Mesothelial cell of epicardium (in vitro differentiated cells): ENCODE measurements at regions not wholly inside any gene's neighbourhood (a gene's known extent, or its start where the extent isn't known, plus 50 kb on each side); places are given as distances from the start of the nearest gene placed in this dataset.

Source experiments
- DNase-seq, 2 experiments: peaks; one replicate each; pipeline ENCODE4 v3.0.0; 2021; ENCODE audit warnings: low spot score in 2 of 2; ENCODE audit not compliant: unreplicated experiment in 2 of 2
- H3K27ac Mint-ChIP-seq: 2 replicates; pipeline ENCODE4 v1.8.0; 2021; ENCODE audit warnings: mixed read lengths
- H3K27me3 Mint-ChIP-seq: 2 replicates; pipeline ENCODE4 v1.8.0; 2021; ENCODE audit warnings: low read depth, mixed read lengths
- H3K36me3 Mint-ChIP-seq: 2 replicates; pipeline ENCODE4 v1.8.0; 2021; ENCODE audit warnings: mixed read lengths
- H3K4me1 Mint-ChIP-seq: 2 replicates; pipeline ENCODE4 v1.8.0; 2021; ENCODE audit warnings: mixed read lengths
- H3K4me3 Mint-ChIP-seq: 2 replicates; pipeline ENCODE4 v1.8.0; 2021; ENCODE audit warnings: mild to moderate bottlenecking, moderate library complexity, mixed read lengths
- H3K9me3 Mint-ChIP-seq: 2 replicates; pipeline ENCODE4 v1.8.0; 2021; ENCODE audit warnings: mixed read lengths
- TF ChIP-seq, protein P1 (sequence below): fragments of 200-600 bp; sonication (generic); IDR thresholded peaks from one replicate; pipeline ENCODE4 v1.5.0; 2021; ENCODE audit warnings: antibody characterized with exemption; ENCODE audit not compliant: unreplicated experiment

DNA sequence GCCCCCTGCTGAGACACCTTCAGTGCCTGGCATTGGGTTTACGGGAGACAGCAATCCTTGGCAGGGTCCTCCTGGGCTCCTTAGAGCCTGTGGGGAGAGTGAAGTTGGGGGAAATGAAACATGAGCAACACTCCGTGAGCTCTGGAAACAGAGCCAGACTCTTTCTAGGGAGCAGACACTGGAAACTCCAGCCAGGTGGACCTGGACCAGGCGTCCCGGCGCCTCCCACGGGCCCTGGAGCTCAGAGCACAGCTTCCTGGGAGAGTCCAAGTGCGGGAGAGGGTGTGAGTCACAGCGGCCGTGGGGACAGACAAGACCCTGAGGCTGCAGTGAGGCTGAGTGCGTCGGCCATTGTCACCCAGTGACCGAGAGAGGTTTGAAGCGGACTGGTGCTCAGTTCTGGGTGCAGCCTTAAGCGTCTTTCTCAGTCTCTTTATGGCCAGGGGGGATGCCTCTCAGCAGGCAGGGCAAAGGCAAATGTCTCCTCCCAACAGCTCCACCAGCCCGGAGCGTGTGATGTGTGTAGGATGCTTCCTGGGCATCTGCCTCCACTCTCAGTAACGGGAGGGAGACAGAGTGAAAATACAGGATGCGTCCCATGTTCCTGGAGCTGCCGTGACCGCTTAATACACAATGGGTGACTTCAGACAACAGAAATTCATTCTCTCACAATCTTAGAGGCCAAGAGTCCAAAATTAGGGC lies 399.2 kb downstream of the SHANK2 start:
- DNase-seq: no peak
- H3K36me3 Mint-ChIP-seq: no peaks in the 10 kb centered on the region
- H3K9me3 Mint-ChIP-seq: no peaks in the 10 kb centered on the region
- no peaks in the 10 kb centered on the region for H3K4me1 Mint-ChIP-seq
- H3K27ac Mint-ChIP-seq: no peak overlapping the region
- no peak overlapping the region for H3K4me3 Mint-ChIP-seq
- TF ChIP-seq, protein P1, sequence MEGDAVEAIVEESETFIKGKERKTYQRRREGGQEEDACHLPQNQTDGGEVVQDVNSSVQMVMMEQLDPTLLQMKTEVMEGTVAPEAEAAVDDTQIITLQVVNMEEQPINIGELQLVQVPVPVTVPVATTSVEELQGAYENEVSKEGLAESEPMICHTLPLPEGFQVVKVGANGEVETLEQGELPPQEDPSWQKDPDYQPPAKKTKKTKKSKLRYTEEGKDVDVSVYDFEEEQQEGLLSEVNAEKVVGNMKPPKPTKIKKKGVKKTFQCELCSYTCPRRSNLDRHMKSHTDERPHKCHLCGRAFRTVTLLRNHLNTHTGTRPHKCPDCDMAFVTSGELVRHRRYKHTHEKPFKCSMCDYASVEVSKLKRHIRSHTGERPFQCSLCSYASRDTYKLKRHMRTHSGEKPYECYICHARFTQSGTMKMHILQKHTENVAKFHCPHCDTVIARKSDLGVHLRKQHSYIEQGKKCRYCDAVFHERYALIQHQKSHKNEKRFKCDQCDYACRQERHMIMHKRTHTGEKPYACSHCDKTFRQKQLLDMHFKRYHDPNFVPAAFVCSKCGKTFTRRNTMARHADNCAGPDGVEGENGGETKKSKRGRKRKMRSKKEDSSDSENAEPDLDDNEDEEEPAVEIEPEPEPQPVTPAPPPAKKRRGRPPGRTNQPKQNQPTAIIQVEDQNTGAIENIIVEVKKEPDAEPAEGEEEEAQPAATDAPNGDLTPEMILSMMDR: no peak
- H3K27me3 Mint-ChIP-seq: peaks cover 3% of the 10 kb centered on the region

DNA sequence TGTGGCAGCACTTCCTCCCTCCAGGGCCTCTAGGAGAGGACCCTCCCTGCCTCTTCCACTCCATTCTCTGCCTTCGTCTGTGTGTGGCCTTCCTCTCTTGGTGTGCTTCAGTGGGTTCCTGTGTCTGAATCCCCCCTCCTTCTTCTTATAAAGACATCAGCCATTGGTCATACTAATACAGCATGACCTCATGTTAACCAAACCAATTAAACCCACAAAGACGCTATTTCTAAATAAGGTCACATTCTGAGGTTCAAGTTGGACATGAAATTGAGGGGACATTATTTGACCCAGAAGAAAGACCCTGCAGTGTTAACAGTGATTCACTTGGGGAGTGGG lies 398.6 kb downstream of the SHANK2 start:
- H3K4me1 Mint-ChIP-seq: no peaks in the 10 kb centered on the region
- H3K27me3 Mint-ChIP-seq: peaks cover 3% of the 10 kb centered on the region
- no peak for DNase-seq
- no peak overlapping the region for H3K27ac Mint-ChIP-seq
- no peaks in the 10 kb centered on the region for H3K36me3 Mint-ChIP-seq
- H3K9me3 Mint-ChIP-seq: no peaks in the 10 kb centered on the region
- TF ChIP-seq, protein P1: no peak
- H3K4me3 Mint-ChIP-seq: no peak overlapping the region

DNA sequence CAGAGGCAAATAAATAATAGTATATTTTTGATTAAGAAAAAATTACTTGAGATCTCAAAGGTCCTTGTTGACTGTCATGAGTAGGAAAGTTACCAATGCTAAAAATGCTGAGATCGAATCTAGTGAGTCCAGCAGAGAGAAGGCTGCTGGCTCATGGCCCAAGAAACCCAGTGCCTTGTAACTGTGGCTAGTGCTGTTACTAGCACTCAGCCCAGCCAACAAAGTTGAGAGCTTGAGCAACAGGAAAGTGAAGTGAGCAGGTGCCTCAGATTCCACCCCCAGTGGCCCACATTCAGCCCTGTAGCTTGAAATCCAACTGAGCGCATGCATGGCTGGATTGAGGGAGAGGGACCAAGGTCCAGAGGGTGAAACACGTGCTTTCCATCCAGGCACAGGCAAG lies 398.2 kb downstream of the SHANK2 start:
- DNase-seq: no peak
- Mint-ChIP-seq H3K27me3 (peaks cover 3% of the 10 kb centered on the region), H3K27ac (no peak overlapping the region), H3K4me1 (no peaks in the 10 kb centered on the region), H3K9me3 (no peaks in the 10 kb centered on the region), H3K36me3 (no peaks in the 10 kb centered on the region), H3K4me3 (no peak overlapping the region)
- TF ChIP-seq, protein P1: no peak

DNA sequence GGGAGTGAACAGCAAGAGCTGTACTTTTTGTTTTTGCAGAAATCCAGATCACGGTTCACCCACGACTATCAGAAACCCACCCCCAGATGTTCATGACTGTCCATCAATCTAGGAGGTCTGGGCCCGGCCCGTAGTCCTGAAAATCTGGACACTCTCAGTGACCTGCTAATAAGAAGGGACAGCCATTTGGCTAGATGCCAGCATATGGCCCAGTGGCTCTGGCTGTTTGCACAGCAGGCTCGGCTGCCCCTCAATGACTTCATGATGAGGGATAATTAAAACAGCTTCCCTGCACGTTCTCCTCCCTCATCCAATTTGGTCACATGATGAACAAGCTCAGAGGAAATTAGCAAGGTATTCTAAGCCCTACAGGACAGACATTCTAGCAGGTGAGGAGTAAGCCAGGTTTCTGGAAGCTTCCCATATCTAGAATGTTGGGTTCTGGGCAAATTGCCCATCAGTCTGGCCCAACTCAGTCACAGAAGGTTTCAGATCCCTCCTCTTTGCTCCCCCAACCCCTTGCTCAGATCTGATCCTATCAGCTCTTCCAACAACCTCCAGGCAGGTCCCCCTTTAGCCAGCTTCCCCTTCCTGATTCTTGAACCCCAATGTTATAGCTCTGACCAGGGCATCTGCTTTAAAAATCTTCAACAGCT lies 397.3 kb downstream of the SHANK2 start:
- H3K36me3 Mint-ChIP-seq: no peaks in the 10 kb centered on the region
- no peak for DNase-seq
- H3K27ac Mint-ChIP-seq: no peak overlapping the region
- H3K27me3 Mint-ChIP-seq: peaks cover 4% of the 10 kb centered on the region
- TF ChIP-seq, protein P1: no peak
- H3K9me3 Mint-ChIP-seq: no peaks in the 10 kb centered on the region
- H3K4me3 Mint-ChIP-seq: no peak overlapping the region
- no peaks in the 10 kb centered on the region for H3K4me1 Mint-ChIP-seq

DNA sequence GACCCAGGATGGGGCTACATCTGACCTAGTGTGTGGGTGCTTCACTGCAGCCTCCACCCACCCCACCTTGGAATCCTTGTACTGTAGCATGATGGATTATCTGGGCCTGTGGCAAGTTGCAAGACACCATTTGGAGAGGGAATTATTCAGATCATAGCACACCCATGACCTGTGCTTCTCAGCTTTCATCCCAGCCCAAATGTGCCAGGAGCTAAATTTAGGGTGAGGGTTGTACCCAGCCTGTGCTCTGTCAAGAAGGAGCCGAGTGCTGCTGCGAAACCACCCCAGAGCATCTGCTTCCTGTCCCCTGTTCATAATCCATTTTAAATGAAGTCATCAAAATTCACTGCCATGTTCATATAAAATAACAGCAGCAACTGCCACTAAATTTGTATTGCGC lies 394.5 kb downstream of the SHANK2 start:
- H3K36me3 Mint-ChIP-seq: no peaks in the 10 kb centered on the region
- DNase-seq: no peak
- no peaks in the 10 kb centered on the region for H3K9me3 Mint-ChIP-seq
- H3K4me1 Mint-ChIP-seq: peaks cover 1% of the 10 kb centered on the region
- H3K27me3 Mint-ChIP-seq: peaks cover 6% of the 10 kb centered on the region
- H3K27ac Mint-ChIP-seq: no peak overlapping the region
- TF ChIP-seq, protein P1: no peak
- H3K4me3 Mint-ChIP-seq: no peak overlapping the region
